Chondrocyte (in vitro differentiated cells): ENCODE measurements at regions not wholly inside any gene's neighbourhood (a gene's known extent, or its start where the extent isn't known, plus 50 kb on each side); places are given as distances from the start of the nearest gene placed in this dataset.
"Not testable (repeated sequence)": the region's sequence is repeated elsewhere in the genome, so short reads cannot be mapped to it uniquely, and the experiment has no call there.

Experiments
- DNase-seq: peaks from one replicate; pipeline ENCODE4 v3.0.0; 2021; ENCODE audit warnings: mixed read lengths, low spot score
- H3K27ac Mint-ChIP-seq: one replicate; pipeline ENCODE4 v1.8.0; 2021; ENCODE audit warnings: mild to moderate bottlenecking, moderate library complexity, mixed read lengths; ENCODE audit not compliant: unreplicated experiment
- H3K27me3 Mint-ChIP-seq: 2 replicates; pipeline ENCODE4 v1.8.0; 2021; ENCODE audit warnings: low read depth, mixed read lengths
- H3K36me3 Mint-ChIP-seq: 2 replicates; pipeline ENCODE4 v1.8.0; 2021; ENCODE audit warnings: low read depth, mixed read lengths
- H3K4me1 Mint-ChIP-seq: 2 replicates; pipeline ENCODE4 v1.8.0; 2021; ENCODE audit warnings: low read depth, mild to moderate bottlenecking, mixed read lengths
- H3K4me3 Mint-ChIP-seq: one replicate; pipeline ENCODE4 v1.8.0; 2021; ENCODE audit warnings: mild to moderate bottlenecking, moderate library complexity, mixed read lengths; ENCODE audit not compliant: unreplicated experiment
- H3K9me3 Mint-ChIP-seq: 2 replicates; pipeline ENCODE4 v1.8.0; 2021; ENCODE audit warnings: low read depth, mixed read lengths
- TF ChIP-seq, protein P1 (sequence below): fragments of 200-600 bp; sonication (generic); IDR thresholded peaks from 2 replicates; pipeline ENCODE4 v1.5.0; 2021; ENCODE audit warnings: antibody characterized with exemption, mild to moderate bottlenecking, moderate library complexity

- H3K4me1 Mint-ChIP-seq = peaks cover 18% of the 10 kb centered on the region
- peaks cover 11% of the 10 kb centered on the region for H3K27me3 Mint-ChIP-seq
- TF ChIP-seq, protein P1, sequence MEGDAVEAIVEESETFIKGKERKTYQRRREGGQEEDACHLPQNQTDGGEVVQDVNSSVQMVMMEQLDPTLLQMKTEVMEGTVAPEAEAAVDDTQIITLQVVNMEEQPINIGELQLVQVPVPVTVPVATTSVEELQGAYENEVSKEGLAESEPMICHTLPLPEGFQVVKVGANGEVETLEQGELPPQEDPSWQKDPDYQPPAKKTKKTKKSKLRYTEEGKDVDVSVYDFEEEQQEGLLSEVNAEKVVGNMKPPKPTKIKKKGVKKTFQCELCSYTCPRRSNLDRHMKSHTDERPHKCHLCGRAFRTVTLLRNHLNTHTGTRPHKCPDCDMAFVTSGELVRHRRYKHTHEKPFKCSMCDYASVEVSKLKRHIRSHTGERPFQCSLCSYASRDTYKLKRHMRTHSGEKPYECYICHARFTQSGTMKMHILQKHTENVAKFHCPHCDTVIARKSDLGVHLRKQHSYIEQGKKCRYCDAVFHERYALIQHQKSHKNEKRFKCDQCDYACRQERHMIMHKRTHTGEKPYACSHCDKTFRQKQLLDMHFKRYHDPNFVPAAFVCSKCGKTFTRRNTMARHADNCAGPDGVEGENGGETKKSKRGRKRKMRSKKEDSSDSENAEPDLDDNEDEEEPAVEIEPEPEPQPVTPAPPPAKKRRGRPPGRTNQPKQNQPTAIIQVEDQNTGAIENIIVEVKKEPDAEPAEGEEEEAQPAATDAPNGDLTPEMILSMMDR = no peak
- no peak overlapping the region for H3K4me3 Mint-ChIP-seq
- H3K36me3 Mint-ChIP-seq = no peaks in the 10 kb centered on the region
- no peaks in the 10 kb centered on the region for H3K9me3 Mint-ChIP-seq
- H3K27ac Mint-ChIP-seq = no peak overlapping the region
- peak; percentile 61 for DNase-seq
Measured at GRCh38 chr4:3639613-3640586, 107.7 kb upstream of the LRPAP1 start.

- H3K27ac Mint-ChIP-seq = no peak overlapping the region
- peaks cover 9% of the 10 kb centered on the region for H3K27me3 Mint-ChIP-seq
- H3K4me1 Mint-ChIP-seq = peaks cover 14% of the 10 kb centered on the region
- TF ChIP-seq, protein P1 = no peak
- no peaks in the 10 kb centered on the region for H3K9me3 Mint-ChIP-seq
- DNase-seq = no peak
- H3K36me3 Mint-ChIP-seq = no peaks in the 10 kb centered on the region
- no peak overlapping the region for H3K4me3 Mint-ChIP-seq
Measured at GRCh38 chr4:3638080-3638795, 106.0 kb upstream of the LRPAP1 start.

GRCh38 chr4:3637326-3638016 is 105.2 kb upstream of the LRPAP1 start:
- peaks cover 9% of the 10 kb centered on the region for H3K27me3 Mint-ChIP-seq
- H3K27ac Mint-ChIP-seq = no peak overlapping the region
- H3K36me3 Mint-ChIP-seq = no peaks in the 10 kb centered on the region
- H3K4me1 Mint-ChIP-seq = peaks cover 14% of the 10 kb centered on the region
- no peak overlapping the region for H3K4me3 Mint-ChIP-seq
- TF ChIP-seq, protein P1 = no peak
- DNase-seq = peak; percentile 80
- H3K9me3 Mint-ChIP-seq = peaks cover 2% of the 10 kb centered on the region

GRCh38 chr4:3636646-3637320 is 104.6 kb upstream of the LRPAP1 start:
- no peak overlapping the region for H3K4me3 Mint-ChIP-seq
- H3K27ac Mint-ChIP-seq = no peak overlapping the region
- H3K27me3 Mint-ChIP-seq = peaks cover 9% of the 10 kb centered on the region
- H3K4me1 Mint-ChIP-seq = peaks cover 17% of the 10 kb centered on the region
- peak; percentile 65 for DNase-seq
- TF ChIP-seq, protein P1 = no peak
- H3K9me3 Mint-ChIP-seq = peaks cover 3% of the 10 kb centered on the region
- H3K36me3 Mint-ChIP-seq = no peaks in the 10 kb centered on the region

DNA sequence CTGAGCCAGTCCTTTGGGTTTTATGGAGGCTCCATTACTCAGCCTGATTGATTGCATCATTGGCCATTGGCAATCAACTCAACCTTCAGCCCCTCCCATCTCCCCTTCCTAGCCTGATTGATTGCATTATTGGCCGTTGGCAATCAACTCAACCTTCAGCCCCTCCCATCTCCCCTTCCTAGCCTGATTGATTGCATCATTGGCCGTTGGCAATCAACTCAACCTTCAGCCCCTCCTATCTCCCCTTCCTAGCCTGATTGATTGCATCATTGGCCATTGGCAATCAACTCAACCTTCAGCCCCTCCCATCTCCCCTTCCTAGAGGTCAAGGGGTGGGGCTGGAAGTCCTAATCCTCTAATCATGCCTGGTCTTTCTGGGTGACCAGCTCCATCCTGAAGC is 103.8 kb upstream of the LRPAP1 start:
- not testable (repeated sequence) for H3K27me3 Mint-ChIP-seq, DNase-seq, H3K36me3 Mint-ChIP-seq, H3K4me3 Mint-ChIP-seq, H3K27ac Mint-ChIP-seq, H3K9me3 Mint-ChIP-seq
- H3K4me1 Mint-ChIP-seq = peaks cover 20% of the 10 kb centered on the region
